HEK293 (cell line): ENCODE measurements at regions not wholly inside any gene's neighbourhood (a gene's known extent, or its start where the extent isn't known, plus 50 kb on each side); places are given as distances from the start of the nearest gene placed in this dataset.

ENCODE experiments used
- BCL11A ChIP-seq: fragments of 450-650 bp; formaldehyde crosslinking; IDR thresholded peaks from 2 replicates; pipeline ENCODE4 v1.5.1; 2016; ENCODE audit warnings: low read depth, missing biosample characterization, missing genetic modification characterization
- CTCF ChIP-seq: fragments of 450-650 bp; formaldehyde crosslinking; IDR thresholded peaks from 2 replicates; pipeline ENCODE4 v1.5.1; 2016; ENCODE audit warnings: missing biosample characterization, missing genetic modification characterization
- PATZ1 ChIP-seq: fragments of 450-650 bp; formaldehyde crosslinking; IDR thresholded peaks from 2 replicates; pipeline ENCODE4 v1.5.1; 2016; ENCODE audit warnings: missing biosample characterization, missing genetic modification characterization
- ZNF214 ChIP-seq: fragments of 450-650 bp; formaldehyde crosslinking; IDR thresholded peaks from 2 replicates; pipeline ENCODE4 v1.5.1; 2017; ENCODE audit warnings: missing biosample characterization, mild to moderate bottlenecking, missing genetic modification characterization, borderline replicate concordance
- ZNF48 ChIP-seq: fragments of 450-650 bp; formaldehyde crosslinking; IDR thresholded peaks from 2 replicates; pipeline ENCODE4 v1.5.1; 2016; ENCODE audit warnings: missing biosample characterization, missing genetic modification characterization

- TF ChIP-seq ZNF214 (no peak), CTCF (tag by site-specific recombination) (no peak), BCL11A (tag by site-specific recombination) (no peak), PATZ1 (tag by site-specific recombination) (no peak), ZNF48 (tag by site-specific recombination) (no peak)
Observed at GRCh38 chr3:72449551-72449950, 398.7 kb downstream of the SHQ1 start.
